Calu3 (cell line): ENCODE measurements at regions not wholly inside any gene's neighbourhood (a gene's known extent, or its start where the extent isn't known, plus 50 kb on each side); places are given as distances from the start of the nearest gene placed in this dataset.

Source experiments
- BruUV-seq: library from RNA; stranded (reverse); fragments of 400-500 nt; replicated peaks from 2 replicates; lab custom pipeline; 2021; lab: Mats Ljungman, UMichigan
- CTCF ChIA-PET: fragments of 300-600 bp; sonication (Branson Sonifier 250); formaldehyde crosslinking; loops from one replicate; lab custom pipeline; 2022; ENCODE audit warnings: antibody characterized with exemption; lab: Charles Lee
- DNase-seq: peaks from one replicate; pipeline ENCODE4 v3.0.0; 2022
- H3K27ac Mint-ChIP-seq: one replicate; pipeline ENCODE4 v1.8.0; 2022; ENCODE audit warnings: mixed read lengths; ENCODE audit not compliant: unreplicated experiment
- H3K27me3 Mint-ChIP-seq: one replicate; pipeline ENCODE4 v1.8.0; 2022; ENCODE audit warnings: mixed read lengths; ENCODE audit not compliant: unreplicated experiment
- H3K36me3 Mint-ChIP-seq: one replicate; pipeline ENCODE4 v1.8.0; 2022; ENCODE audit warnings: mild to moderate bottlenecking, moderate library complexity, mixed read lengths; ENCODE audit not compliant: insufficient read depth, unreplicated experiment
- H3K4me1 Mint-ChIP-seq: one replicate; pipeline ENCODE4 v1.8.0; 2022; ENCODE audit warnings: mild to moderate bottlenecking, low read depth, mixed read lengths; ENCODE audit not compliant: unreplicated experiment
- H3K4me3 Mint-ChIP-seq: one replicate; pipeline ENCODE4 v1.8.0; 2022; ENCODE audit warnings: mild to moderate bottlenecking, low read depth, moderate library complexity, mixed read lengths; ENCODE audit not compliant: unreplicated experiment
- H3K9me3 Mint-ChIP-seq: one replicate; pipeline ENCODE4 v1.8.0; 2022; ENCODE audit warnings: low read depth, mixed read lengths; ENCODE audit not compliant: unreplicated experiment
- intact Hi-C: fragments of 100-400 bp; cut with micrococcal nuclease; formaldehyde crosslinking; loops from one replicate; pipeline ENCODE4 v1.10.0; 2022; ENCODE audit not compliant: unreplicated experiment
- TF ChIP-seq, protein P1 (sequence below): fragments of 200-600 bp; IDR thresholded peaks from one replicate; pipeline ENCODE4 v1.8.0; 2022; ENCODE audit warnings: antibody characterized with exemption; ENCODE audit not compliant: unreplicated experiment

- intact Hi-C loops: no loop called here
- CTCF ChIA-PET: no interaction called here
- DNase-seq: no peak
- no peak overlapping the region for H3K4me3 Mint-ChIP-seq
- H3K36me3 Mint-ChIP-seq: no peaks in the 10 kb centered on the region
- BruUV-seq: no TSS peak
- H3K27ac Mint-ChIP-seq: no peak overlapping the region
- no peaks in the 10 kb centered on the region for H3K4me1 Mint-ChIP-seq
- TF ChIP-seq, protein P1, sequence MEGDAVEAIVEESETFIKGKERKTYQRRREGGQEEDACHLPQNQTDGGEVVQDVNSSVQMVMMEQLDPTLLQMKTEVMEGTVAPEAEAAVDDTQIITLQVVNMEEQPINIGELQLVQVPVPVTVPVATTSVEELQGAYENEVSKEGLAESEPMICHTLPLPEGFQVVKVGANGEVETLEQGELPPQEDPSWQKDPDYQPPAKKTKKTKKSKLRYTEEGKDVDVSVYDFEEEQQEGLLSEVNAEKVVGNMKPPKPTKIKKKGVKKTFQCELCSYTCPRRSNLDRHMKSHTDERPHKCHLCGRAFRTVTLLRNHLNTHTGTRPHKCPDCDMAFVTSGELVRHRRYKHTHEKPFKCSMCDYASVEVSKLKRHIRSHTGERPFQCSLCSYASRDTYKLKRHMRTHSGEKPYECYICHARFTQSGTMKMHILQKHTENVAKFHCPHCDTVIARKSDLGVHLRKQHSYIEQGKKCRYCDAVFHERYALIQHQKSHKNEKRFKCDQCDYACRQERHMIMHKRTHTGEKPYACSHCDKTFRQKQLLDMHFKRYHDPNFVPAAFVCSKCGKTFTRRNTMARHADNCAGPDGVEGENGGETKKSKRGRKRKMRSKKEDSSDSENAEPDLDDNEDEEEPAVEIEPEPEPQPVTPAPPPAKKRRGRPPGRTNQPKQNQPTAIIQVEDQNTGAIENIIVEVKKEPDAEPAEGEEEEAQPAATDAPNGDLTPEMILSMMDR: no peak
- no peaks in the 10 kb centered on the region for H3K9me3 Mint-ChIP-seq
- peaks cover under 1% of the 10 kb centered on the region for H3K27me3 Mint-ChIP-seq
Measured at GRCh38 chr9:120235081-120235480, 344.9 kb downstream of the CDK5RAP2 start.

- no peaks in the 10 kb centered on the region for H3K36me3 Mint-ChIP-seq
- H3K27me3 Mint-ChIP-seq: peaks cover 28% of the 10 kb centered on the region
Measured at GRCh38 chr9:120230227-120230626, 349.7 kb downstream of the CDK5RAP2 start.

DNA sequence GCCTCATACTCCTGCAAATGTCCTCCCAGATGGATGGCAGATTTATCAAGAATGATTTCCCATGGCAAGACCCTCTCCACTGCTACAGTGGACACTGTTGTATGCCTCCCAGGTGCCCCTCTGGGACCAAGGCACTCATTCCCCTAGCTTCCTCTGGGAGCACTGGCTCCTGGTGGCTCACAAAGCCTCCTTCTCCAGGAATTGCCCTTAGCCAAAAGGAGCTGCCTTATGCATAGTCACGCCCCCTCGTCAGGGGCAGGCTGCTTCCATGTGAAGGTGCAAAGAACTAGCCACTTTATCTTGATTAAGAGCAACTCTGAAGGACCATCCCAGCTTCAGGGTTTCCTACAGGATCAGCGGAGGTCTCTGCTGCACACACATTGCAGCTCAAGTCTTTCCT, 358.1 kb downstream of the CDK5RAP2 start:
- CTCF ChIA-PET: no interaction called here
- intact Hi-C loops: no loop called here
- no peak overlapping the region for H3K27ac Mint-ChIP-seq
- H3K36me3 Mint-ChIP-seq: no peaks in the 10 kb centered on the region
- no peak overlapping the region for H3K4me3 Mint-ChIP-seq
- peaks cover 11% of the 10 kb centered on the region for H3K27me3 Mint-ChIP-seq
- BruUV-seq: no TSS peak
- no peak for DNase-seq
- TF ChIP-seq, protein P1: no peak
- no peaks in the 10 kb centered on the region for H3K4me1 Mint-ChIP-seq
- no peaks in the 10 kb centered on the region for H3K9me3 Mint-ChIP-seq

More at GRCh38 chr9:120230227-120230626, 349.7 kb downstream of the CDK5RAP2 start:
- intact Hi-C loops: no loop called here
- DNase-seq: no peak
- TF ChIP-seq, protein P1: no peak
- Mint-ChIP-seq H3K4me3 (no peak overlapping the region), H3K4me1 (no peaks in the 10 kb centered on the region), H3K27ac (no peak overlapping the region), H3K9me3 (no peaks in the 10 kb centered on the region)
- BruUV-seq: no TSS peak
- CTCF ChIA-PET: no interaction called here

DNA sequence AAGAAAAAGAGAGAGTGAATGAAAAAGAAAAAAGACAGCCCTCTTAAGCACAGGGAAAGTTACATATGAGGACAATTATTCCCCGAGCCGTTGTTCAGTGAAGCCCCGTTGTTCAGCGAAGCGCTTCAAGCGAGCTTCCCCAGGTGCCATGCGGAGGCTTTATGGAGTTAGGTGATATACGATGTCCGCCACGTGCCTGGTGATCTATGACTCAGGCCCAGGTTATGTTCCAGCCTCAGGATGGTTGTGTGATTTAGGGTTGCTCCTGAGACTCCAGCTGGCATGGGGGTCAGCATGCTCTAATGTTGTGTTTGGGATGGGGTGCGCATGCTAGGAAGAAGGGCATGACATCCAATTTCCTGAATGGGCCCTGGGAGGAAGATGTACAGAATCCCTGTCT, 365.6 kb downstream of the CDK5RAP2 start:
- TF ChIP-seq, protein P1: no peak
- peaks cover 41% of the 10 kb centered on the region for H3K27me3 Mint-ChIP-seq
- H3K36me3 Mint-ChIP-seq: no peaks in the 10 kb centered on the region
- DNase-seq: no peak
- intact Hi-C loops: no loop called here
- no peak overlapping the region for H3K4me3 Mint-ChIP-seq
- no peak overlapping the region for H3K27ac Mint-ChIP-seq
- no peaks in the 10 kb centered on the region for H3K4me1 Mint-ChIP-seq
- no TSS peak for BruUV-seq
- H3K9me3 Mint-ChIP-seq: no peaks in the 10 kb centered on the region
- CTCF ChIA-PET: no interaction called here
